ENCODE measurements at regions not wholly inside any gene's neighbourhood (a gene's known extent, or its start where the extent isn't known, plus 50 kb on each side); places are given as distances from the start of the nearest gene placed in this dataset.

DNA sequence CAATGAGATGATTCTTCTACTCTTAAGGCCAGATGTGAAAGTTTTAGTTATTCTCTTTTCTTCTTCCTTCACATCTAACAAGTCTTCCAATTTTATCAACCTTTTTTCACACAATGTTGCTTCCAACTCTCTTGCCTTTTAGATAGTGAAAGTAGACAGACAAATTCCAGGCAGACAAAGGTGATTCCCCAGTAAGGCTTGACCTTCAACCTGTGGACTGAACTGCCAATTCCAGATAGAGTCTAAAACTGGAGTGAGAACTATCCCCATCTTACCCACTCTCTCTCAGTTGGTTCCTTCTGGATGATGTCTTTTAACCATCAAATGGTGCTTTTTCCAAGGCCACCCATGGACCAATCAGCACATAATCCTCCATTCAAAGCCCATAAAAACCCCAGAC, 159.0 kb downstream of the NSUN3 start:
- Histone ChIP-seq H3K36me3 (replicated peaks in 1 of 2; ENCODE audit: control insufficient read depth in 1 of 2, insufficient read depth in 2 of 2, low read length in 2 of 2) (no peaks in the 10 kb centered on the region), H3K4me1 (ENCODE audit: control insufficient read depth in 1 of 2, insufficient read depth in 2 of 2, low read length in 2 of 2) (no peaks in the 10 kb centered on the region), H3K79me2 (ENCODE audit: insufficient read depth, low read length) (no peaks in the 10 kb centered on the region), H3K9ac (ENCODE audit: insufficient read depth, low read length, poor library complexity, severe bottlenecking) (no peak overlapping the region), H3K4me3 (replicated peaks in 1 of 3; ENCODE audit: low read depth in 2 of 3, low read length in 3 of 3) (no peak overlapping the region), H3K27ac (ENCODE audit: low read depth in 1 of 2, low read length in 2 of 2) (no peak overlapping the region), H3K27me3 (ENCODE audit: control insufficient read depth in 2 of 2, insufficient read depth in 2 of 2, low read length in 2 of 2) (no peaks in the 10 kb centered on the region), H2AFZ (ENCODE audit: insufficient read depth, low read depth, low read length, poor library complexity, severe bottlenecking) (no peak overlapping the region), H4K20me1 (ENCODE audit: insufficient read depth, low read length) (no peaks in the 10 kb centered on the region), H3K4me2 (replicated peaks; ENCODE audit: extremely low read depth, low read length, poor library complexity, severe bottlenecking) (no peak overlapping the region), H3K9me3 (replicated peaks in 1 of 2; ENCODE audit: control insufficient read depth in 1 of 2, insufficient read depth in 1 of 2, low read length in 2 of 2) (peaks cover 4 to 6% of the 10 kb centered on the region in 2 donors)
- no peak for DNase-seq
- H3K4me3 Mint-ChIP-seq, result no peak overlapping the region
- no peaks in the 10 kb centered on the region for H3K36me3 Mint-ChIP-seq
- H3K4me1 Mint-ChIP-seq, result no peaks in the 10 kb centered on the region
- TF ChIP-seq, protein P1, sequence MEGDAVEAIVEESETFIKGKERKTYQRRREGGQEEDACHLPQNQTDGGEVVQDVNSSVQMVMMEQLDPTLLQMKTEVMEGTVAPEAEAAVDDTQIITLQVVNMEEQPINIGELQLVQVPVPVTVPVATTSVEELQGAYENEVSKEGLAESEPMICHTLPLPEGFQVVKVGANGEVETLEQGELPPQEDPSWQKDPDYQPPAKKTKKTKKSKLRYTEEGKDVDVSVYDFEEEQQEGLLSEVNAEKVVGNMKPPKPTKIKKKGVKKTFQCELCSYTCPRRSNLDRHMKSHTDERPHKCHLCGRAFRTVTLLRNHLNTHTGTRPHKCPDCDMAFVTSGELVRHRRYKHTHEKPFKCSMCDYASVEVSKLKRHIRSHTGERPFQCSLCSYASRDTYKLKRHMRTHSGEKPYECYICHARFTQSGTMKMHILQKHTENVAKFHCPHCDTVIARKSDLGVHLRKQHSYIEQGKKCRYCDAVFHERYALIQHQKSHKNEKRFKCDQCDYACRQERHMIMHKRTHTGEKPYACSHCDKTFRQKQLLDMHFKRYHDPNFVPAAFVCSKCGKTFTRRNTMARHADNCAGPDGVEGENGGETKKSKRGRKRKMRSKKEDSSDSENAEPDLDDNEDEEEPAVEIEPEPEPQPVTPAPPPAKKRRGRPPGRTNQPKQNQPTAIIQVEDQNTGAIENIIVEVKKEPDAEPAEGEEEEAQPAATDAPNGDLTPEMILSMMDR (IDR thresholded peaks at IDR 0.05), result no peak
- H3K9me3 Mint-ChIP-seq, result peaks cover 5 to 16% (median 11%) of the 10 kb centered on the region in 7 donors
- intact Hi-C loops (cut with micrococcal nuclease), result no loop called here
- peaks cover 0 to 2% (median 0%) of the 10 kb centered on the region in 3 donors for H3K27me3 Mint-ChIP-seq (ENCODE audit: low read depth in 3 of 3)
- H3K27ac Mint-ChIP-seq, result no peak overlapping the region

DNA sequence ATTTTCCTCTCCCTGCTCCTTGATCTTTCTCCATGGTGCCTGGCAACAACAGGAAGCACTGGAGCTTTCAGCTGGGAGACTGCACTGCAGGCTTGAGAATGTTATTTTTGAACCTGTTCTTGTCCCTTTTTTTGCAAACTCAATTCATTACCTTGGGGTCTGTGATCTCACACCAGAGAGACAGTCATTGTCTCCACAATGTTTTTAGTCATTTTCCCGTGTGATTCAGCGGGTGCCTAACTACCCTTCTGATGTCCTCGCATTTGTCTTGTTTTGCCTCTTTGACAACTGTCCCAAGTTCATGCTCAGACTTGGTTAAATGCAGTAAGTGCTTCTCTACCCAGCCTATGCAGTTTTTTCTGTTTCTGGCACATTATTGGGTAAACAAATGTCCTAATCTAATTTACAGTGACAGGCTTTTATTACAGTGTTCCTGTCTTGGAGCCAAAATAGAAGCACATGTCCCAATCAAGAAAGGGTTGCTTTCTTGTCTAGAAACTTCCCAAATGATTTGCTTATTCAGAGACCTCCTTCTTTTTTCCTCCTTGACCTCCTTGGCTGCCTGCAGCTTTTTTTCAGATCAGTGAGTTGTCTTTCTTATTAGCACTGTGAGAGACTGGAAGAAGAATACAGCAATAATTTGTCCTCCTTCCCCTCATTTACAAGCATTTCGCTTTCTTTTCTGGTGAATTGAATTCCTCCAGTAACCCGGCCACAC, 162.4 kb downstream of the NSUN3 start:
- Histone ChIP-seq H3K79me2 (ENCODE audit: insufficient read depth, low read length) (no peaks in the 10 kb centered on the region), H3K4me1 (ENCODE audit: control insufficient read depth in 1 of 2, insufficient read depth in 2 of 2, low read length in 2 of 2) (no peaks in the 10 kb centered on the region), H3K36me3 (replicated peaks in 1 of 2; ENCODE audit: control insufficient read depth in 1 of 2, insufficient read depth in 2 of 2, low read length in 2 of 2) (no peaks in the 10 kb centered on the region), H3K27me3 (ENCODE audit: control insufficient read depth in 2 of 2, insufficient read depth in 2 of 2, low read length in 2 of 2) (no peaks in the 10 kb centered on the region), H4K20me1 (ENCODE audit: insufficient read depth, low read length) (no peaks in the 10 kb centered on the region), H2AFZ (ENCODE audit: insufficient read depth, low read depth, low read length, poor library complexity, severe bottlenecking) (no peak overlapping the region), H3K4me2 (replicated peaks; ENCODE audit: extremely low read depth, low read length, poor library complexity, severe bottlenecking) (no peak overlapping the region), H3K27ac (ENCODE audit: low read depth in 1 of 2, low read length in 2 of 2) (no peak overlapping the region), H3K4me3 (replicated peaks in 1 of 3; ENCODE audit: low read depth in 2 of 3, low read length in 3 of 3) (no peak overlapping the region), H3K9me3 (replicated peaks in 1 of 2; ENCODE audit: control insufficient read depth in 1 of 2, insufficient read depth in 1 of 2, low read length in 2 of 2) (peaks cover 4 to 6% of the 10 kb centered on the region in 2 donors), H3K9ac (ENCODE audit: insufficient read depth, low read length, poor library complexity, severe bottlenecking) (no peak overlapping the region)
- Mint-ChIP-seq H3K9me3 (peaks cover 5 to 16% (median 11%) of the 10 kb centered on the region in 7 donors), H3K27ac (no peak overlapping the region), H3K4me1 (no peaks in the 10 kb centered on the region), H3K4me3 (no peak overlapping the region), H3K27me3 (ENCODE audit: low read depth in 3 of 3) (peaks cover 0 to 2% (median 0%) of the 10 kb centered on the region in 3 donors), H3K36me3 (no peaks in the 10 kb centered on the region)
- intact Hi-C loops (cut with micrococcal nuclease), result no loop called here
- TF ChIP-seq, protein P1 (IDR thresholded peaks at IDR 0.05), result no peak
- WGBS (ENCODE audit: insufficient coverage), result 89% methylated on average over 3 of the region's 5 CpGs
- no peak for DNase-seq

Measured in CD14-positive monocyte (primary cell).